RWPE2 (cell line): ENCODE measurements at regions not wholly inside any gene's neighbourhood (a gene's known extent, or its start where the extent isn't known, plus 50 kb on each side); places are given as distances from the start of the nearest gene placed in this dataset.
A peak's percentile ranks its signal among the peaks of the same experiment; 100 is the strongest.

Source experiments
- ATAC-seq: fragments of 200-7000 bp; cut with Tn5 transposase; 3 replicates; pipeline ENCODE4 v1.9.1; 2021; ENCODE audit warnings: low read depth
- DNase-seq: peaks from one replicate; pipeline ENCODE4 v3.0.0-alpha.2; 2020; ENCODE audit warnings: low spot score
- H3K27ac ChIP-seq: fragments of 450-650 bp; 2 replicates; pipeline ENCODE4 v1.5.1; 2017; ENCODE audit warnings: mild to moderate bottlenecking; ENCODE audit not compliant: poor library complexity, severe bottlenecking
- H3K27me3 ChIP-seq: fragments of 250-450 bp; sonication (Bioruptor Pico); 2 replicates; pipeline ENCODE4 v1.5.1; 2021; ENCODE audit warnings: mild to moderate bottlenecking, moderate library complexity; ENCODE audit not compliant: insufficient read depth, poor library complexity, severe bottlenecking
- H3K36me3 ChIP-seq: fragments of 250-450 bp; sonication (Bioruptor Pico); 2 replicates; pipeline ENCODE4 v1.5.1; 2020; ENCODE audit warnings: low read depth, mild to moderate bottlenecking, moderate library complexity
- H3K4me1 ChIP-seq: fragments of 250-450 bp; sonication (Bioruptor Pico); 2 replicates; pipeline ENCODE4 v1.5.1; 2021; ENCODE audit warnings: mild to moderate bottlenecking, moderate library complexity; ENCODE audit not compliant: insufficient read depth, poor library complexity, severe bottlenecking
- H3K4me3 ChIP-seq: fragments of 250-450 bp; sonication (Bioruptor Pico); 2 replicates; pipeline ENCODE4 v1.5.1; 2021; ENCODE audit warnings: mild to moderate bottlenecking, moderate library complexity; ENCODE audit not compliant: severe bottlenecking
- H3K9me3 ChIP-seq: fragments of 250-450 bp; sonication (Bioruptor Pico); 2 replicates; pipeline ENCODE4 v1.5.1; 2021; ENCODE audit warnings: mild to moderate bottlenecking, moderate library complexity; ENCODE audit not compliant: severe bottlenecking
- CTCF ChIP-seq: fragments of 450-650 bp; IDR thresholded peaks from one replicate; pipeline ENCODE4 v1.5.1; 2017; ENCODE audit warnings: mild to moderate bottlenecking, moderate library complexity; ENCODE audit not compliant: poor library complexity, severe bottlenecking

GRCh38 chr7:116386674-116387073 is 112.9 kb upstream of the CAV2 start:
- DNase-seq (no peak), ATAC-seq (no peak)
- no peak overlapping the region for H3K4me3 ChIP-seq
- no peaks in the 10 kb centered on the region for H3K27me3 ChIP-seq
- no peak for TF ChIP-seq CTCF
- H3K9me3 ChIP-seq = no peaks in the 10 kb centered on the region
- H3K36me3 ChIP-seq = no peaks in the 10 kb centered on the region
- H3K27ac ChIP-seq = no peak overlapping the region
- H3K4me1 ChIP-seq = no peaks in the 10 kb centered on the region

GRCh38 chr7:116390363-116390762 is 109.2 kb upstream of the CAV2 start:
- H3K36me3 ChIP-seq = no peaks in the 10 kb centered on the region
- H3K27me3 ChIP-seq = no peaks in the 10 kb centered on the region
- DNase-seq (no peak), ATAC-seq (no peak)
- no peak overlapping the region for H3K27ac ChIP-seq
- no peak for TF ChIP-seq CTCF
- H3K9me3 ChIP-seq = no peaks in the 10 kb centered on the region
- no peak overlapping the region for H3K4me3 ChIP-seq
- peaks cover 9% of the 10 kb centered on the region for H3K4me1 ChIP-seq

- Histone ChIP-seq H3K4me1 (peaks cover 17% of the 10 kb centered on the region), H3K36me3 (no peaks in the 10 kb centered on the region), H3K27ac (peak overlapping the region; percentile 98), H3K4me3 (no peak overlapping the region), H3K27me3 (no peaks in the 10 kb centered on the region), H3K9me3 (no peaks in the 10 kb centered on the region)
- DNase-seq (no peak), ATAC-seq (no peak)
- TF ChIP-seq CTCF = no peak
These were observed 106.7 kb upstream of the CAV2 start for GRCh38 chr7:116392806-116393205.

GRCh38 chr7:116393654-116394053 is 105.9 kb upstream of the CAV2 start:
- no peak for DNase-seq
- H3K9me3 ChIP-seq = no peaks in the 10 kb centered on the region
- H3K4me1 ChIP-seq = peaks cover 17% of the 10 kb centered on the region
- H3K4me3 ChIP-seq = no peak overlapping the region
- H3K36me3 ChIP-seq = no peaks in the 10 kb centered on the region
- no peak for ATAC-seq
- peak overlapping the region; percentile 98 for H3K27ac ChIP-seq
- no peaks in the 10 kb centered on the region for H3K27me3 ChIP-seq
- TF ChIP-seq CTCF = no peak

DNA sequence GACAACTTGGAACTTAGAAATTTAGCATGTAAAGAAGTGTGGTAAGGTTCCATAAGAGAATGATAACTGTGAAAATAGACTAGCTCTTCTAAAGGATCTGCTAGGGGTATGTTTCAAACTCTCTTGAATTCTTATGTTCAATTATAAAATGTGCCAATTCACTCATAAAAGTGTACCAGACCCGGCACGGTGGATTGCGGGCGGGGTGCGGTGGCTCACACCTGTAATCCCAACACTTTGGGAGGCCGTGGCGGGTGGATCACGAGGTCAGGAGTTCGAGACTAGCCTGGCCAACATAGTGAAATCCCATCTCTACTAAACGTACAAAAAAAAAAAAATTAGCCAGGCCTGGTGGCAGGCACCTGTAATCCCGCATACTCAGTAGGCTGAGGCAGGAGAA is 105.4 kb upstream of the CAV2 start:
- no peak overlapping the region for H3K4me3 ChIP-seq
- no peak for ATAC-seq
- TF ChIP-seq CTCF = no peak
- H3K4me1 ChIP-seq = peaks cover 17% of the 10 kb centered on the region
- no peaks in the 10 kb centered on the region for H3K27me3 ChIP-seq
- H3K9me3 ChIP-seq = no peaks in the 10 kb centered on the region
- H3K36me3 ChIP-seq = no peaks in the 10 kb centered on the region
- peak overlapping the region; percentile 98 for H3K27ac ChIP-seq
- DNase-seq = no peak
